Esophagus muscularis mucosa (tissue), 4 donors: ENCODE measurements at regions not wholly inside any gene's neighbourhood (a gene's known extent, or its start where the extent isn't known, plus 50 kb on each side); places are given as distances from the start of the nearest gene placed in this dataset.

Experiments used
- DNase-seq: peaks from one replicate; pipeline ENCODE4 v3.0.0-alpha.2; 2017; ENCODE audit errors: extremely low spot score
- H3K27ac ChIP-seq, 4 donors: fragments of 200-600 bp; sonication (generic); replicated peaks in 1 of 4; 1 replicate in 3 of 4; 2 replicates in 1 of 4; pipeline ENCODE4 v1.5.1; 2016 to 2019; ENCODE audit warnings: mild to moderate bottlenecking in 1 of 4
- H3K27me3 ChIP-seq, 4 donors: fragments of 200-600 bp; sonication (generic); one replicate each; pipeline versions ENCODE4 v1.5.1 to v1.6.0; 2016 to 2019
- H3K36me3 ChIP-seq, 4 donors: fragments of 200-600 bp; sonication (generic); one replicate each; pipeline ENCODE4 v1.5.1; 2016 to 2019
- H3K4me1 ChIP-seq, 4 donors: fragments of 200-600 bp; sonication (generic); one replicate each; pipeline ENCODE4 v1.5.1; 2016 to 2019
- H3K4me3 ChIP-seq, 4 donors: fragments of 200-600 bp; sonication (generic); 1 replicate in 2 of 4; 2 replicates in 2 of 4; pipeline ENCODE4 v1.5.1; 2016 to 2019; ENCODE audit warnings: mild to moderate bottlenecking in 4 of 4, moderate library complexity in 1 of 4
- H3K9me3 ChIP-seq, 4 donors: fragments of 200-600 bp; sonication (generic); 1 replicate in 3 of 4; 2 replicates in 1 of 4; pipeline ENCODE4 v1.5.1; 2016 to 2019
- EP300 ChIP-seq: sonication (generic); formaldehyde crosslinking; IDR thresholded peaks from one replicate; pipeline ENCODE4 v1.6.1; 2017; ENCODE audit warnings: antibody characterized with exemption
- POLR2A ChIP-seq: fragments of 450-650 bp; IDR thresholded peaks from one replicate; pipeline ENCODE4 v1.6.1; 2017; ENCODE audit warnings: antibody characterized with exemption, moderate library complexity, mild to moderate bottlenecking, low read depth
- POLR2AphosphoS5 ChIP-seq, 2 donors: sonication (generic); formaldehyde crosslinking; IDR thresholded peaks; one replicate each; pipeline ENCODE4 v1.6.1; 2017; ENCODE audit warnings: antibody characterized with exemption in 2 of 2
- WGBS: methylation state at CpG from one replicate; pipeline ENCODE4 v1.1.5; 2018; 5-methylcytosine and 5-hydroxymethylcytosine counted together
- intact Hi-C: fragments of 100-400 bp; cut with DNase I; formaldehyde crosslinking; loops from one replicate; pipeline ENCODE4 v1.15.1; 2023
- TF ChIP-seq, protein P1 (sequence below), 3 experiments: fragments of 200-600 bp in 2 of 3; fragments of 450-650 bp in 1 of 3; sonication (generic) in 2 of 3; IDR thresholded peaks; one replicate each; pipeline ENCODE4 v1.5.1; 2017 to 2019; ENCODE audit warnings: antibody characterized with exemption in 3 of 3, mild to moderate bottlenecking in 2 of 3, moderate library complexity in 1 of 3

DNA sequence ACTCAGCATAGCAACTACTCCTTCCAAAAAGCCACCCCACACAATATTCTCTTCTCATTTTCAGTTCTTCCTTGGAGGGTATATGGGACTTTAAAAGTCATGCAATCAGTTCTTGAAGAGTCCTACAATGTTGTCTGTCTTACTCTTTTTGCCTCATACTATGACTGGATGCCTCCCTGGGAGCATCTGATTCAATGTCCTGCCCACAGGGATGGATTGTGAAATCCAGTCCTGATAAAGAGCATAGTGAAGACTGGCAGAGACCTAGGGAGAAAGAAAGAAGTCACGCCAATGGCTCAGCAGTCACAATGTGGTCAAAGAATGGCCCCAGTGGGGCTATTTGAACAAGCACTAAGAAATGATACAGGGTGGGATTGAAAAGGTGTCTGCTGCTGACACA lies 155.1 kb upstream of the SERPINE2 start:
- H3K4me3 ChIP-seq, result no peak overlapping the region
- no peak overlapping the region for H3K27ac ChIP-seq
- WGBS, result 100% methylated on average over 1 of the region's 1 CpG
- no peaks in the 10 kb centered on the region for H3K9me3 ChIP-seq
- no peak for DNase-seq
- H3K27me3 ChIP-seq, result no peaks in the 10 kb centered on the region
- no peak for TF ChIP-seq POLR2A
- TF ChIP-seq POLR2AphosphoS5 (IDR thresholded peaks at IDR 0.05), result no peak
- TF ChIP-seq EP300, result no peak
- TF ChIP-seq, protein P1, sequence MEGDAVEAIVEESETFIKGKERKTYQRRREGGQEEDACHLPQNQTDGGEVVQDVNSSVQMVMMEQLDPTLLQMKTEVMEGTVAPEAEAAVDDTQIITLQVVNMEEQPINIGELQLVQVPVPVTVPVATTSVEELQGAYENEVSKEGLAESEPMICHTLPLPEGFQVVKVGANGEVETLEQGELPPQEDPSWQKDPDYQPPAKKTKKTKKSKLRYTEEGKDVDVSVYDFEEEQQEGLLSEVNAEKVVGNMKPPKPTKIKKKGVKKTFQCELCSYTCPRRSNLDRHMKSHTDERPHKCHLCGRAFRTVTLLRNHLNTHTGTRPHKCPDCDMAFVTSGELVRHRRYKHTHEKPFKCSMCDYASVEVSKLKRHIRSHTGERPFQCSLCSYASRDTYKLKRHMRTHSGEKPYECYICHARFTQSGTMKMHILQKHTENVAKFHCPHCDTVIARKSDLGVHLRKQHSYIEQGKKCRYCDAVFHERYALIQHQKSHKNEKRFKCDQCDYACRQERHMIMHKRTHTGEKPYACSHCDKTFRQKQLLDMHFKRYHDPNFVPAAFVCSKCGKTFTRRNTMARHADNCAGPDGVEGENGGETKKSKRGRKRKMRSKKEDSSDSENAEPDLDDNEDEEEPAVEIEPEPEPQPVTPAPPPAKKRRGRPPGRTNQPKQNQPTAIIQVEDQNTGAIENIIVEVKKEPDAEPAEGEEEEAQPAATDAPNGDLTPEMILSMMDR (IDR thresholded peaks at IDR 0.05), result no peak
- H3K36me3 ChIP-seq, result no peaks in the 10 kb centered on the region
- peaks cover 0 to 3% (median 0%) of the 10 kb centered on the region in 4 donors for H3K4me1 ChIP-seq
- intact Hi-C loops, result no loop called here

DNA sequence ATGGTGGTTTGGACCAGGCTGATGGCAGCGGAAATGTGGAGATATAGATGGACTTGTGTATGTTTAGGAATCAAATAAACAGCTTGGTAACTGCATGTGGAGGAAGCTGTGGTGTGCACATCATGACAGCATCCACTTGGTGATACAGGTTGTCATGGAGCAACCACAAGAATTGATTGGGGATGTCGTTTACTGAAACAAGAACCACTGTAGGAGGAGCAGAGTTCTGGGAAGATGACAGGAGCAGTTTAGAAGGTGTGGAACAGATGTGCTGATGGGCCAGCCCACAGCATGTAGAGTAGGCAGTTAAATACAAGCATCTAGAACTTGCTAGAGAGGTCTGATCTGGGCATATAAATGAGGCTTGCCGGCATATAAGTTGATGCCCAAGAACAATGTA lies 152.4 kb upstream of the SERPINE2 start:
- no peaks in the 10 kb centered on the region for H3K36me3 ChIP-seq
- no peak overlapping the region for H3K27ac ChIP-seq
- WGBS, result 95% methylated on average over 3 of the region's 3 CpGs
- intact Hi-C loops, result no loop called here
- no peak overlapping the region for H3K4me3 ChIP-seq
- TF ChIP-seq POLR2A (no peak), EP300 (no peak)
- no peak for DNase-seq
- peaks cover 0 to 3% (median 0%) of the 10 kb centered on the region in 4 donors for H3K4me1 ChIP-seq
- H3K27me3 ChIP-seq, result no peaks in the 10 kb centered on the region
- no peaks in the 10 kb centered on the region for H3K9me3 ChIP-seq

DNA sequence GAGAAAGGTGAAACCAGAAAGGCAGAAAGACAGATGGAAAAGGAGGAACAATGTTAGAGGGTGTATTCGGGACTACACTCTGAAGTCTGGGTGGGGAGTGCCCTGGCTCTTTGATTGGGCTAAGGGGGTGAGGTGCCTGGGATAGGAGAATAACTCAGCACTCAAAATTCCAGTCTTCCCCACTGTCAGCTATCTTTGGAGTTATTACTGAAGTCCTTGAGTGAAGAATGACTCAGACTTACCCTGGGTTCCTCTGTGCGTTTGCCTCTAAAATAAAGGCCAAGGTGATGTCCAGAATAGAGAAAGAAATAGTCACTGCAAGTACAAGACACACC lies 151.8 kb upstream of the SERPINE2 start:
- intact Hi-C loops, result no loop called here
- DNase-seq, result no peak
- peaks cover 0 to 3% (median 0%) of the 10 kb centered on the region in 4 donors for H3K4me1 ChIP-seq

DNA sequence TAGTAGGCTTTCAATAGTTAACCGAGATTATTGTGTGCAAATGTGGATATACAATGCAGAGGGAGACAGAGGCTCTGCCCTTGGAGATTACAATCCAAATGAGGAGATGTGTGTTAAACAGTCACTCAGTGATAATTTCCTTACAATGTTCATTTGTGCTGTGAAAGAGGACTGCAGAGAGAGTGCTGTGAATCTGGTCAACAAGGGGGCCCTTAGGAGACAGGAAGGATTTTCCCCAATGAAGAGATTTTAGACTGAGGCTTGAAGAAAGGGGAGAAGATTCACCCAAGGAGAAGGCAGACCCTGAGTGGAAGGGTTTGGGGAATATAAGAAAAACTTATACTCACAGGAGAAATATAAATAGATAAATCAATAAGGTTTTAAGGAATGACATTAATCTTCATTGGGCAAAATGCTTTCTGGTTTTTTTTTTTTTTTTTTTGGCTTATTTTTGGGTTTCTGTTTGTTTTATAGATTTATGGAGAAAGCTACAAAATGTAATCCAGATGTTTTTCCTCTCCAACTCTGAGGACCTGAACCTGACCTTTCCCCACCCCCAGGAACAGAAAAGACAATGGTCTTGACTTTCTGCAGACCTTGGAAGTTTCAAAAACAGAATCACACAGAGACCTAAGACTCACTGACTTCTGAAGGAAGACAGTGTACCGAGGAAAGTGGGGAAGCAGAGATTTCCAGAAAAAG lies 151.3 kb upstream of the SERPINE2 start:
- Histone ChIP-seq H3K27ac (no peak overlapping the region), H3K9me3 (no peaks in the 10 kb centered on the region)
- 88% methylated on average over 2 of the region's 2 CpGs for WGBS

More for the DNA sequence above, 151.8 kb upstream of the SERPINE2 start:
- Histone ChIP-seq H3K36me3 (no peaks in the 10 kb centered on the region), H3K4me3 (no peak overlapping the region), H3K9me3 (no peaks in the 10 kb centered on the region), H3K27me3 (no peaks in the 10 kb centered on the region), H3K27ac (no peak overlapping the region)
- WGBS, result 51% methylated on average over 2 of the region's 2 CpGs
- TF ChIP-seq, protein P1 (IDR thresholded peaks at IDR 0.05), result no peak
- TF ChIP-seq POLR2AphosphoS5 (IDR thresholded peaks at IDR 0.05) (no peak), EP300 (no peak), POLR2A (no peak)

DNA sequence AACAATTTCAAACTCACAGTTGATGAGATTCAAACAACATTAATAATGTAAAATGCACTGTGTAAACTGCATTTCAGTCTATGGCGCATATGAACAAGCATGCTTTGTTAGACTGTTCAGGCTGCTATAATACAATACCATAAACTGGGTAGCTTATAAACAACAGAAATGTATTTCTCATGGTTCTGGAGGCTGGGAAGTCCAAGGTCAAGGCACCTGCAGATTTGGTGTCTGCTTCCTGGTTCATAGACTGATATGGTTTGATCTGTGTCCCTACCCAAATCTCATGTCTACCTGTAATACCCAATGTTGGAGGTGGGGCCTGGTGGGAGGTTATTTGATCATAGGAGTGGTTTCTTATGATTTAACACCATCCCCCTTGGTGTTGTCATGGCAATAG lies 148.1 kb upstream of the SERPINE2 start:
- no peak for DNase-seq
- Histone ChIP-seq H3K27ac (no peak overlapping the region), H3K27me3 (no peaks in the 10 kb centered on the region), H3K36me3 (no peaks in the 10 kb centered on the region), H3K9me3 (no peaks in the 10 kb centered on the region), H3K4me3 (no peak overlapping the region), H3K4me1 (peaks cover 0 to 3% (median 0%) of the 10 kb centered on the region in 4 donors)
- no peak for TF ChIP-seq POLR2AphosphoS5 (IDR thresholded peaks at IDR 0.05)
- TF ChIP-seq, protein P1 (IDR thresholded peaks at IDR 0.05), result no peak
- no peak for TF ChIP-seq EP300
- TF ChIP-seq POLR2A, result no peak
- intact Hi-C loops, result no loop called here
- 100% methylated on average over 1 of the region's 1 CpG for WGBS

More for the DNA sequence above, 151.3 kb upstream of the SERPINE2 start:
- intact Hi-C loops, result no loop called here
- Histone ChIP-seq H3K36me3 (no peaks in the 10 kb centered on the region), H3K4me1 (peaks cover 0 to 3% (median 0%) of the 10 kb centered on the region in 4 donors), H3K27me3 (no peaks in the 10 kb centered on the region), H3K4me3 (no peak overlapping the region)
- TF ChIP-seq, protein P1 (IDR thresholded peaks at IDR 0.05), result no peak
- TF ChIP-seq POLR2A (no peak), EP300 (no peak), POLR2AphosphoS5 (IDR thresholded peaks at IDR 0.05) (no peak)
- no peak for DNase-seq
